ENCODE measurements at regions not wholly inside any gene's neighbourhood (a gene's known extent, or its start where the extent isn't known, plus 50 kb on each side); places are given as distances from the start of the nearest gene placed in this dataset.

GRCh38 chr12:76236640-76237039, 111.6 kb downstream of the BBS10 start:
- TF ChIP-seq, protein P1, sequence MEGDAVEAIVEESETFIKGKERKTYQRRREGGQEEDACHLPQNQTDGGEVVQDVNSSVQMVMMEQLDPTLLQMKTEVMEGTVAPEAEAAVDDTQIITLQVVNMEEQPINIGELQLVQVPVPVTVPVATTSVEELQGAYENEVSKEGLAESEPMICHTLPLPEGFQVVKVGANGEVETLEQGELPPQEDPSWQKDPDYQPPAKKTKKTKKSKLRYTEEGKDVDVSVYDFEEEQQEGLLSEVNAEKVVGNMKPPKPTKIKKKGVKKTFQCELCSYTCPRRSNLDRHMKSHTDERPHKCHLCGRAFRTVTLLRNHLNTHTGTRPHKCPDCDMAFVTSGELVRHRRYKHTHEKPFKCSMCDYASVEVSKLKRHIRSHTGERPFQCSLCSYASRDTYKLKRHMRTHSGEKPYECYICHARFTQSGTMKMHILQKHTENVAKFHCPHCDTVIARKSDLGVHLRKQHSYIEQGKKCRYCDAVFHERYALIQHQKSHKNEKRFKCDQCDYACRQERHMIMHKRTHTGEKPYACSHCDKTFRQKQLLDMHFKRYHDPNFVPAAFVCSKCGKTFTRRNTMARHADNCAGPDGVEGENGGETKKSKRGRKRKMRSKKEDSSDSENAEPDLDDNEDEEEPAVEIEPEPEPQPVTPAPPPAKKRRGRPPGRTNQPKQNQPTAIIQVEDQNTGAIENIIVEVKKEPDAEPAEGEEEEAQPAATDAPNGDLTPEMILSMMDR (IDR thresholded peaks at IDR 0.05; ENCODE audit: low read length), result no peak
- no peak for TF ChIP-seq EZH2 (IDR thresholded peaks at IDR 0.05; ENCODE audit: borderline replicate concordance, low read length)
